Vagina (tissue), 2 donors: ENCODE measurements at regions not wholly inside any gene's neighbourhood (a gene's known extent, or its start where the extent isn't known, plus 50 kb on each side); places are given as distances from the start of the nearest gene placed in this dataset.

Experiments used
- POLR2AphosphoS5 ChIP-seq, 2 donors: sonication (generic); formaldehyde crosslinking; IDR thresholded peaks; one replicate each; pipeline ENCODE4 v1.9.0; 2017; ENCODE audit warnings: antibody characterized with exemption in 2 of 2, mild to moderate bottlenecking in 2 of 2, low read depth in 1 of 2; ENCODE audit not compliant: insufficient read depth in 1 of 2
- TF ChIP-seq, protein P1 (sequence below), 3 experiments: fragments of 450-650 bp in 2 of 3; fragments of 200-600 bp in 1 of 3; sonication (generic) in 1 of 3; IDR thresholded peaks; one replicate each; pipeline ENCODE4 v1.5.1; 2017 to 2019; ENCODE audit warnings: antibody characterized with exemption in 3 of 3, mild to moderate bottlenecking in 2 of 3, moderate library complexity in 2 of 3

- TF ChIP-seq, protein P1, sequence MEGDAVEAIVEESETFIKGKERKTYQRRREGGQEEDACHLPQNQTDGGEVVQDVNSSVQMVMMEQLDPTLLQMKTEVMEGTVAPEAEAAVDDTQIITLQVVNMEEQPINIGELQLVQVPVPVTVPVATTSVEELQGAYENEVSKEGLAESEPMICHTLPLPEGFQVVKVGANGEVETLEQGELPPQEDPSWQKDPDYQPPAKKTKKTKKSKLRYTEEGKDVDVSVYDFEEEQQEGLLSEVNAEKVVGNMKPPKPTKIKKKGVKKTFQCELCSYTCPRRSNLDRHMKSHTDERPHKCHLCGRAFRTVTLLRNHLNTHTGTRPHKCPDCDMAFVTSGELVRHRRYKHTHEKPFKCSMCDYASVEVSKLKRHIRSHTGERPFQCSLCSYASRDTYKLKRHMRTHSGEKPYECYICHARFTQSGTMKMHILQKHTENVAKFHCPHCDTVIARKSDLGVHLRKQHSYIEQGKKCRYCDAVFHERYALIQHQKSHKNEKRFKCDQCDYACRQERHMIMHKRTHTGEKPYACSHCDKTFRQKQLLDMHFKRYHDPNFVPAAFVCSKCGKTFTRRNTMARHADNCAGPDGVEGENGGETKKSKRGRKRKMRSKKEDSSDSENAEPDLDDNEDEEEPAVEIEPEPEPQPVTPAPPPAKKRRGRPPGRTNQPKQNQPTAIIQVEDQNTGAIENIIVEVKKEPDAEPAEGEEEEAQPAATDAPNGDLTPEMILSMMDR (IDR thresholded peaks at IDR 0.05) = no peak
- TF ChIP-seq POLR2AphosphoS5 (IDR thresholded peaks at IDR 0.05; ENCODE audit: insufficient read depth in 1 of 2, low read depth in 1 of 2) = no peak
These were observed 1033.0 kb upstream of the ADGRL2 start for GRCh38 chr1:80767711-80768110.
